H1 (cell line): ENCODE measurements at regions not wholly inside any gene's neighbourhood (a gene's known extent, or its start where the extent isn't known, plus 50 kb on each side); places are given as distances from the start of the nearest gene placed in this dataset.

ENCODE experiments used
- POLR2A ChIP-seq, 2 experiments: IDR thresholded peaks; 1 replicate in 1 of 2; 2 replicates in 1 of 2; pipeline ENCODE4 v1.6.1; 2011; ENCODE audit warnings: low read depth in 2 of 2, low read length in 2 of 2, mild to moderate bottlenecking in 2 of 2; ENCODE audit errors: control extremely low read depth in 1 of 2
- SP1 ChIP-seq: IDR thresholded peaks from 2 replicates; pipeline ENCODE4 v1.6.1; 2011; ENCODE audit warnings: low read depth, low read length

GRCh38 chr11:94708176-94708575 is 60.0 kb upstream of the AMOTL1 start:
- TF ChIP-seq SP1 (no peak), POLR2A (IDR thresholded peaks at IDR 0.05; ENCODE audit: control extremely low read depth in 1 of 2, low read depth in 2 of 2, low read length in 2 of 2) (no peak)
